GM21367 (cell line): ENCODE measurements at regions not wholly inside any gene's neighbourhood (a gene's known extent, or its start where the extent isn't known, plus 50 kb on each side); places are given as distances from the start of the nearest gene placed in this dataset.

ENCODE experiments used
- ATAC-seq: cut with Tn5 transposase; IDR thresholded peaks from one replicate; pipeline ENCODE4 v1.9.1; 2021; ENCODE audit not compliant: unreplicated experiment

DNA sequence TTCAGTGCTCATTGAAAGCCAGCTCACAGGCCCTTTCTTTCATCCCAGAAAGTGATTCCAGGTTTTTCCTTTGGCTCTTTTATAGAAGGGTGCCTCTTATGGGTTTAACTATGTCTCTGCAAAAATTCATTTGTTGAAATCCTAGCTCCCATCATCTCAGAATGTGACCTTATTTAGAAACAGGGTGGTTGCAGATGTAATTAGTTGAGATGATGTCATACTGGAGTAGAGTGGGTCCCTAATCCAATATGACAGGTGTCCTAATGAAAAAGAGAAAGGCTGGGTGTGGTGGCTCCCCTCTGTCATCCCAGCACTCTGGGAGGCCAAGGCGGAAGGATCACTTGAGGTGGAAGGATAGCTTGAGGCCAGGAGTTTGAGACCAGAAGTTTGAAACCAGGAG lies 64.2 kb upstream of the FAM20A start:
- ATAC-seq = no peak

DNA sequence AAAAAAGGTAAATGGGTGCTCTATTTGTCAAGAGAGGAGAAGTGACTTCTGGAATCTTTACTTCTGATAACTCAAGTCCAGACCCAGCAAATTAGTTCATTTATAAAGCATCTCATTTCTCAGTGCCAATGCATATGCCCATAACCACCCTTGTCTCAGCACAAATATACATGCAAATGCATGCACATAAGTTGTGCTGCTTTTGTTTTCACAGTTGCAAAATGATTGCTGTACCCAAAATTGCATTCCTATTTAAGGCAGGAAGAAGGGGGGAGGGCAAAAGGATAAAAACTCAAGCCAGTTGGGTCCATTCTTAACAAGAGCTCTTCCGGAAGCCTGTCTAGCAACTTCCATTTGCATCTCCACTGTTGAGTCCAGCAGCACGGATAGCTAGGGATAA lies 61.3 kb upstream of the FAM20A start:
- no peak for ATAC-seq

DNA sequence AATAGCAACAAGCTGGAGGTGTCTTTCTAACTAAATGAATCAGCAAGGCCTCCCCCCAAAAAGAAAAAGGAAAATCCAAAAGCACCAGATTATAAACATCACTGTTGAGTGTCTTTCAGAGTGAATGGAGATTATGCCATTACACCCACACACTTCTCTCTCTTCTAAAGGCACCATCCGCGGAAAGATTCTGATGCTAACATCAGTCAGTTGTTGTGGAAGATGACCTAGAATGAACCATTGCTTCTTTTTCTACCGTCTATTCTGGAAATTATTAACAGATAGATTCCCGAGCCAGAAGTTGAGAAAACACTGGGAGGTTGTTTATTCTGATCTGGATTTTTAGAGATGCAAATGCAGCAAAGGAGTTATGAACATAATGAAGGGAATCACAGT lies 60.9 kb upstream of the FAM20A start:
- ATAC-seq = no peak

DNA sequence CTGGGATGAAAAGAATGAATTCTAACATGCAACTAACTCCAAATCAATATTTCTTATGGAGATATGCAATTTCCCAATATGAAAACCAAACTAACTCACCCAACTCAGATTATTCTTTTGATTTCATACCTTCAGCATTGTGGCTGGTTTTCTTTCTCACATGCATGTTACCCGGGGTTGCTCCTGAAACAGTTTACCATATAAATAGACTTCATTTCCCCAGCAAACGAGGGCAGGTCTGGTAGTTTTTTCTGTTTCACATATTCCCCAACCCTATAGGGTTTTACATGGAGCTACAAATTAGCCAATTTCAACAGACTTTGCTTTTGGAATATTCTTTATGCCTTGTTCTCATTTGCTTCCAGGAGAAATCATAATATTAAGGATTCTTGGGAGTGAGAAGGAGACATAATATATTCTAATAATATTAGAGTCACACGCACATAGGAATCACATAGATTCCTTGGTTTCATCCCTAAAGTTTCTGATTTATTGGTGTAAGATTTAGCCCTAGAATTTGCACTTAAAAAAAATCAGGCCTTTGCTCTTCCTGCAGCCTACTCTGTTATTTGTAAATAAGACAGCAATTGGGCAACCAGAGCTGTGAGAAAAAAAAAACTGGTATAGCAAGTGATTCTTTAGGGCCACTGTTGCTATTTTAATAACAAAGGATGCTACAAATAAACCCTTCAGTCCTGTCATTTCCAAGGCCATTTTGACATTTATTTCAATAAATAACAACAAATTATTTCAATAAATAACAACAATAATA lies 60.3 kb upstream of the FAM20A start:
- ATAC-seq = no peak

DNA sequence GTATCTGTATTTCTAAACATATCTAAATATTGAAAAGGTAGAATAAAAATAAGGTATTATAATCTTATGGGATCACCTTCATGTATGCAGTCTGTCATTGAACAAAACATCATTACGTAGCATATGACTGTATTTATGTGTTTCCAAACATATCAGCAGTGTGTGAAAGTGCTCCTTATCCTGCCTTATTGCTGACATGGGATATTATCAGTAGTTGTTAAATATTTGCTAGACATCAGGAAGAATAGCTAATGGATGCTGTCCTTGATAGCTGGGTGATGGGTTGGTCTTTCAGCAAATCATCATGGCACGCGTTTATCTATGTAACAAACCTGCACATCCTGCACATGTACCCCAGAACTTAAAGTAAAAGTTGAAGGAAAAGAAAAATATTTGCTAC lies 59.1 kb upstream of the FAM20A start:
- ATAC-seq = no peak

DNA sequence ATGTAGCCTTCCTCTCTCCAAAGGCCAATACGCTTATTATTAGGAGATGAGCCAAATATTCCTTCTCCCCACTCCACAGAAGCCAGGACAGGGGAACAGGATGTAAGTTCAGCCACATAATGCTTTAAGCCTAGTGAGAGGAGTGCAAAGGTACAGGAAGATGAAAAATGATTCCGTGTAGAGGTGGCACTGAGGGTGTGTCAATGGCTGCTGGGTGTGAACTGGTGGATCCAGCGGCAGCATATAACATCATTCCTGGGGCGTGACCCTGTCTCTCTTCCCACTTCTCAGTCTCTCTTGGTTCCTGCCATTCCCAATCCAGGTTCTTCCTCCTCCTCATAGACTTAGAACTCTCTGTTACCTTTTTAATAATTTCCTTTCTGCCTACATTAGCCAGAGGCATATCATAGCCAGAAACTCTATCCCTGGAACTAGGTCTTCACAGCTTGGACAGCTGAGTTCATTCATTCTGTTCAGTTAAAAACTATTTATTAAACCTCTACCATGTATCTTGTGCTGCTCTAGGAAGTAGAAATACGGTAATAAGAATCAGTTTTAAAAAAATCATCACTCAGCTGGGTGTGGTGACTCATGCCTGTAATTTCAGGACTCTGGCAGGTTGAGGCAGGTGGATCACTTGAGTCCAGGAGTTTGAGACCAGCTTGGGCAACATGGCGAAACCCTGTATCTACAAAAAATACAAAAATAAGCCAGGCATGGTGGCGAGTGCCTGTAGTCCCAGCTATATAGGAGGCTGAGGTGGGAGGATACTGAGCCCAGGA lies 58.0 kb upstream of the FAM20A start:
- no peak for ATAC-seq

DNA sequence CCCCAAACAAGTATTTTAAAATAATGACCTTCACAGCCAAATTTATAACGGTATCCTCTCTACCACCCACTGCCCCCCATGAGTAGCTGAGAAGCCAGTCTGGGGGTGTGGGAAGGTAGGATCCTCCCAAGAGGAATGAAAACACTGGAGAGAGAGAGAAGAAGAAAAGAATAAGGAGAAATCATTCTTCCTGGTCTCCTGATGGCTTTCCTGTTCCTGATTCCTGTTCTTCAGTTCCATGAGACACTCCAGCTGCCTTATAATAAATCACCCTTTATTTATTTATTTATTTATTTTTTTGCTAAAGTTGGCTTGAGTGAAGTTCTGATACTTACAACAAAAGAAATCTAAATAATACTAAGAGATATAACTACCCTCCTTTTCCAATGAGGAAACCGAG lies 56.4 kb upstream of the FAM20A start:
- ATAC-seq = no peak

DNA sequence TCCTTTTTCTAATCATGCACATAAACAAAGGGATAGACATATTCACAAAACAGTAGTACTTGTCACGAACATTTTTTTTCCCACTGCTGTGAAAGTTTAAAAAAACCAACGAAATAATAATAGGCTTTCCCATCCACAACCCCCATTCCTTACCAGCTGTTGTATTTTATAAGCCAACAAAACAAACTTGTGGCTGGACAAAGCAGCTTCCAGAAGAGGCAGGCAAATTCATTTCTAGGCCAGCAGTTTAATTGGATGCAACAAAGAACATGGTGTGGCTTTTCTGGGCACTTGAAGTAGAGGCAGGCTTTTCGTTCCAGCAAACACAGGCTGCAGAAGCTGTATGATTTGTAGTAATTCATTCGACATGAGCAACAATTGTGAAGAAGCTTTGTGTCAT lies 56.0 kb upstream of the FAM20A start:
- no peak for ATAC-seq

DNA sequence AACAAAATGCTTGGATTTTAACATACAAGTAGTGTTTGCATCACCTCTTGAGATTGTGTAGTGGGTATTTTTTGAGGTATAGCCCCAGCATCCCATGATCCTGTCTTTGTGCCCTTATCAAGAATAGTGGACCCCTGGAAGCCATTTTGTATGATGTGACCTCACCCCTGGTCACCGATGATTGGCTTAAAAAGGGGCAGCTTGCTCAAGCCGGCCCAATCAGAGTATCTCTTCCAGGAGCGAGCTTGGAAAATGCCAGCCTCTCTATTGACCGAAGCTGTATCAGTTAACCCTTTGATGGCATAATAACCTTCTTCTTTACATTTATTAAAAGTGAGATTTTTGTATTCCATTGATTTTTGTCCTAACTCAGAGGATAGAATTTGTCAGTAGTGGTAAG lies 55.5 kb upstream of the FAM20A start:
- no peak for ATAC-seq
